K562 (cell line): ENCODE measurements at regions not wholly inside any gene's neighbourhood (a gene's known extent, or its start where the extent isn't known, plus 50 kb on each side); places are given as distances from the start of the nearest gene placed in this dataset.

Experiments
- CBX1 ChIP-seq: sonication (generic); IDR thresholded peaks from 2 replicates; pipeline ENCODE4 v1.6.1; 2016; ENCODE audit warnings: antibody characterized with exemption, low read depth, mild to moderate bottlenecking
- MYNN ChIP-seq, 2 experiments: sonication (generic); formaldehyde crosslinking in 1 of 2; IDR thresholded peaks; 2 replicates each; pipeline versions ENCODE4 v1.5.0 to v1.6.1; 2016 to 2020; ENCODE audit warnings: antibody characterized with exemption in 1 of 2, missing genetic modification reagents in 1 of 2
- RAD21 ChIP-seq, 2 experiments: fragments of 250-450 bp in 1 of 2; fragments of 450-650 bp in 1 of 2; sonication (Bioruptor Pico) in 1 of 2; formaldehyde crosslinking in 1 of 2; IDR thresholded peaks in 1 of 2; conservative IDR thresholded peaks in 1 of 2; 2 replicates each; pipeline versions ENCODE4 v1.4.0 to v1.8.0; 2020 to 2022; ENCODE audit warnings: mild to moderate bottlenecking in 2 of 2, moderate library complexity in 1 of 2
- TAF1 ChIP-seq: IDR thresholded peaks from 2 replicates; pipeline ENCODE4 v1.6.1; 2011; ENCODE audit warnings: mild to moderate bottlenecking, low read length, moderate library complexity; ENCODE audit not compliant: insufficient read depth, control insufficient read depth, severe bottlenecking; ENCODE audit errors: extremely low read depth
- ZNF324 ChIP-seq: fragments of 250-450 bp; sonication (Bioruptor Pico); IDR thresholded peaks from 2 replicates; pipeline ENCODE4 v1.4.0; 2020; ENCODE audit warnings: mild to moderate bottlenecking
- TF ChIP-seq, protein P1 (sequence below), 3 experiments: IDR thresholded peaks in 2 of 3; conservative IDR thresholded peaks in 1 of 3; 2 replicates each; pipeline ENCODE4 v1.5.1; 2011 to 2012; ENCODE audit warnings: low read length in 3 of 3, mild to moderate bottlenecking in 3 of 3, control low read depth in 2 of 3, improper control_type of control experiment in 1 of 3, inconsistent platforms in 1 of 3, low read depth in 1 of 3, mixed read lengths in 1 of 3, moderate library complexity in 1 of 3; ENCODE audit not compliant: insufficient read depth in 2 of 3

DNA sequence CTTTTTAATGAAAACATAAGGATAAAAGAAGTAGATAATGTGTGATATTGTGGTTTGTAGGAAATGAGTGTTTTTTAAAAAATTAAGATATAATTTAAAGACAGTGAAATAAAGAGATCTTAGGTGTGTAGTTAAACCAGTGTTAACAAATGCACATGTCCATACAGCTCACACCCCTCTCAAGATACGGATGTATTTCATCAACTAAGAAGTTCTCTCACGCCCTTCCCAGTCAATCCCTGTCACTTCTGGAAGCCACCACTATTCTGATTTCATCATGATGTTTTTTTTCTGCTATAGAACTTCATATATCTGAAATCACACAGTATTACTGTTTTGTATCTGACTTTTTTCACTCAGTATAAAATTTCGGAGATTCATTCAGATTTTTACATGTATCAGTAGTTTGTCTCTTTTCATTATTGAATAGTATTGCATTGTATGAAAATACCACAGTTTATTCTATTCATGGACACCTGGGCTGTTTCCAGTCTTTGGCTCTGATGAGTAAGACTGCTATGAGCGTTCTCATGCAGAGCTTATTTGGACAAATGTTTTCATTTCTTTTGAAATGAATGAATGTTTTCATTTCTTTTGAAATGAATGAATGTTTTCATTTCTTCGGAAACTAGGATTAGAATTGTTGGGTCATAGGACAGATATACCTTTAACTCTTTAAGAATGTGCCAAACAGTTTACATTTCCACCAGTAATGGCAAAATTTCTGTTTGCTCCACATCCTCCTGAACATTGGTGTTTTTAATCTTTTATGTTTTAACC lies 49.7 kb upstream of the ELOVL5 start:
- TF ChIP-seq ZNF324 (CRISPR knock-in tag) (no peak), TAF1 (no peak), RAD21 (CRISPR knock-in tag; conservative IDR thresholded peaks at IDR 0.05 in 1 of 2, IDR thresholded peaks at IDR 0.05 in 1 of 2) (no peak), CBX1 (no peak), MYNN (IDR thresholded peaks at IDR 0.05) (no peak), MYNN (CRISPR knock-in tag; IDR thresholded peaks at IDR 0.05) (no peak)
- TF ChIP-seq, protein P1, sequence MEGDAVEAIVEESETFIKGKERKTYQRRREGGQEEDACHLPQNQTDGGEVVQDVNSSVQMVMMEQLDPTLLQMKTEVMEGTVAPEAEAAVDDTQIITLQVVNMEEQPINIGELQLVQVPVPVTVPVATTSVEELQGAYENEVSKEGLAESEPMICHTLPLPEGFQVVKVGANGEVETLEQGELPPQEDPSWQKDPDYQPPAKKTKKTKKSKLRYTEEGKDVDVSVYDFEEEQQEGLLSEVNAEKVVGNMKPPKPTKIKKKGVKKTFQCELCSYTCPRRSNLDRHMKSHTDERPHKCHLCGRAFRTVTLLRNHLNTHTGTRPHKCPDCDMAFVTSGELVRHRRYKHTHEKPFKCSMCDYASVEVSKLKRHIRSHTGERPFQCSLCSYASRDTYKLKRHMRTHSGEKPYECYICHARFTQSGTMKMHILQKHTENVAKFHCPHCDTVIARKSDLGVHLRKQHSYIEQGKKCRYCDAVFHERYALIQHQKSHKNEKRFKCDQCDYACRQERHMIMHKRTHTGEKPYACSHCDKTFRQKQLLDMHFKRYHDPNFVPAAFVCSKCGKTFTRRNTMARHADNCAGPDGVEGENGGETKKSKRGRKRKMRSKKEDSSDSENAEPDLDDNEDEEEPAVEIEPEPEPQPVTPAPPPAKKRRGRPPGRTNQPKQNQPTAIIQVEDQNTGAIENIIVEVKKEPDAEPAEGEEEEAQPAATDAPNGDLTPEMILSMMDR (IDR thresholded peaks at IDR 0.05 in 2 of 3, conservative IDR thresholded peaks at IDR 0.05 in 1 of 3; ENCODE audit: insufficient read depth in 2 of 3, low read depth in 1 of 3, low read length in 3 of 3), result no peak
